ENCODE measurements at regions not wholly inside any gene's neighbourhood (a gene's known extent, or its start where the extent isn't known, plus 50 kb on each side); places are given as distances from the start of the nearest gene placed in this dataset.
A peak's percentile ranks its signal among the peaks of the same experiment; 100 is the strongest.

GRCh38 chr22:22810018-22810427 lies 77.6 kb upstream of the IGLL5 start:
- Histone ChIP-seq H3K27me3 (replicated peaks; ENCODE audit: control insufficient read depth, insufficient read depth, low read length) (no peaks in the 10 kb centered on the region), H3K36me3 (ENCODE audit: control insufficient read depth, insufficient read depth, low read length) (no peaks in the 10 kb centered on the region), H3K4me3 (replicated peaks; ENCODE audit: low read depth, low read length) (no peak overlapping the region)
- no peak for DNase-seq (ENCODE audit: extremely low read depth, insufficient read length)
- TF ChIP-seq CTCF (IDR thresholded peaks at IDR 0.05; ENCODE audit: insufficient read depth, low read length, poor library complexity, severe bottlenecking) = peak; percentile 84

GRCh38 chr22:22810471-22810870 lies 77.1 kb upstream of the IGLL5 start:
- Histone ChIP-seq H3K27me3 (replicated peaks; ENCODE audit: control insufficient read depth, insufficient read depth, low read length) (no peaks in the 10 kb centered on the region), H3K4me3 (replicated peaks; ENCODE audit: low read depth, low read length) (no peak overlapping the region), H3K36me3 (ENCODE audit: control insufficient read depth, insufficient read depth, low read length) (no peaks in the 10 kb centered on the region)
- no peak for TF ChIP-seq CTCF (IDR thresholded peaks at IDR 0.05; ENCODE audit: insufficient read depth, low read length, poor library complexity, severe bottlenecking)
- DNase-seq (ENCODE audit: extremely low read depth, insufficient read length) = no peak

GRCh38 chr22:22811016-22812009 lies 76.3 kb upstream of the IGLL5 start:
- DNase-seq (ENCODE audit: extremely low read depth, insufficient read length) = no peak
- Histone ChIP-seq H3K4me3 (replicated peaks; ENCODE audit: low read depth, low read length) (no peak overlapping the region), H3K36me3 (ENCODE audit: control insufficient read depth, insufficient read depth, low read length) (no peaks in the 10 kb centered on the region), H3K27me3 (replicated peaks; ENCODE audit: control insufficient read depth, insufficient read depth, low read length) (no peaks in the 10 kb centered on the region)
- TF ChIP-seq CTCF (IDR thresholded peaks at IDR 0.05; ENCODE audit: insufficient read depth, low read length, poor library complexity, severe bottlenecking) = no peak

- no peak for DNase-seq (ENCODE audit: extremely low read depth, insufficient read length)
Observed at GRCh38 chr22:22812031-22812905, 75.3 kb upstream of the IGLL5 start.

More at GRCh38 chr22:22812031-22812905, 75.3 kb upstream of the IGLL5 start:
- H3K36me3 ChIP-seq (ENCODE audit: control insufficient read depth, insufficient read depth, low read length) = no peaks in the 10 kb centered on the region
- no peak for TF ChIP-seq CTCF (IDR thresholded peaks at IDR 0.05; ENCODE audit: insufficient read depth, low read length, poor library complexity, severe bottlenecking)
- H3K4me3 ChIP-seq (replicated peaks; ENCODE audit: low read depth, low read length) = no peak overlapping the region
- no peaks in the 10 kb centered on the region for H3K27me3 ChIP-seq (replicated peaks; ENCODE audit: control insufficient read depth, insufficient read depth, low read length)
